A549 (cell line): ENCODE measurements at regions not wholly inside any gene's neighbourhood (a gene's known extent, or its start where the extent isn't known, plus 50 kb on each side); places are given as distances from the start of the nearest gene placed in this dataset.

Source experiments
- POLR2A ChIP-seq: IDR thresholded peaks from 2 replicates; pipeline ENCODE4 v1.6.1; 2012; ENCODE audit warnings: mild to moderate bottlenecking, low read length
- TF ChIP-seq, protein P1 (sequence below): fragments of >200 bp; sonication (Bioruptor Twin); formaldehyde crosslinking; IDR thresholded peaks from 3 replicates; pipeline ENCODE4 v1.5.1; 2016

DNA sequence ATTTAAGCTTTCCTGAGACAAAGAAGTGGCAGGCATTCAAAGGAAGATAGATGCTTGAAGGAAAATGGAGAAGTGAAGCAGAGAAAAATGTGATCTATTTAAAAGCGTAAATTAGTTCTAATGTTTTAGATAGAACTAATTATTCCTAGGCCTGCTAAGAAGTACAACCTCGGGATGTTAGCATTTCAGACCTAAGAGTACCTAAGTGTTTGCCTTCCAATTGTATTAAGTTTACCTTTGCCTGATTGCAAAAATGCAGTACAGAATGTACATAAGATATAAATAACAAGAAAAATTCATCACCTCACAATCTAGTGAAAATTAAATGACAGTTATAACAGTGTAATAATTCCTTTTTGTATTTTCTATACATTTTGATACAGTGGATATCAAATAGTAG lies 71.1 kb upstream of the HNMT start:
- TF ChIP-seq, protein P1, sequence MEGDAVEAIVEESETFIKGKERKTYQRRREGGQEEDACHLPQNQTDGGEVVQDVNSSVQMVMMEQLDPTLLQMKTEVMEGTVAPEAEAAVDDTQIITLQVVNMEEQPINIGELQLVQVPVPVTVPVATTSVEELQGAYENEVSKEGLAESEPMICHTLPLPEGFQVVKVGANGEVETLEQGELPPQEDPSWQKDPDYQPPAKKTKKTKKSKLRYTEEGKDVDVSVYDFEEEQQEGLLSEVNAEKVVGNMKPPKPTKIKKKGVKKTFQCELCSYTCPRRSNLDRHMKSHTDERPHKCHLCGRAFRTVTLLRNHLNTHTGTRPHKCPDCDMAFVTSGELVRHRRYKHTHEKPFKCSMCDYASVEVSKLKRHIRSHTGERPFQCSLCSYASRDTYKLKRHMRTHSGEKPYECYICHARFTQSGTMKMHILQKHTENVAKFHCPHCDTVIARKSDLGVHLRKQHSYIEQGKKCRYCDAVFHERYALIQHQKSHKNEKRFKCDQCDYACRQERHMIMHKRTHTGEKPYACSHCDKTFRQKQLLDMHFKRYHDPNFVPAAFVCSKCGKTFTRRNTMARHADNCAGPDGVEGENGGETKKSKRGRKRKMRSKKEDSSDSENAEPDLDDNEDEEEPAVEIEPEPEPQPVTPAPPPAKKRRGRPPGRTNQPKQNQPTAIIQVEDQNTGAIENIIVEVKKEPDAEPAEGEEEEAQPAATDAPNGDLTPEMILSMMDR, result no peak
- TF ChIP-seq POLR2A, result no peak
